ENCODE measurements at regions not wholly inside any gene's neighbourhood (a gene's known extent, or its start where the extent isn't known, plus 50 kb on each side); places are given as distances from the start of the nearest gene placed in this dataset.

- ChIA-PET CTCF (no interaction called here), POLR2A (no interaction called here)
- no TSS peak for BruUV-seq (replicated peaks)
- intact Hi-C loops (cut with micrococcal nuclease; ENCODE audit: unreplicated experiment) = no loop called here
- H3K27ac ChIP-seq (ENCODE audit: low read length) = no peak overlapping the region
- H3K27me3 ChIP-seq (ENCODE audit: control insufficient read depth, insufficient read depth, low read length) = no peaks in the 10 kb centered on the region
- ATAC-seq (no peak), DNase-seq (ENCODE audit: low read depth, low spot score) (no peak)
- in situ Hi-C loops (cut with HindIII; ENCODE audit: low pct_unique_long_range_greater_than_20kb, low sequenced_read_pairs) = no loop called here
- H3K4me3 ChIP-seq (ENCODE audit: low read depth in 2 of 2, low read length in 2 of 2) = no peak overlapping the region
- H3K4me1 ChIP-seq (ENCODE audit: control insufficient read depth, insufficient read depth, low read length) = no peaks in the 10 kb centered on the region
- H3K36me3 ChIP-seq (ENCODE audit: control insufficient read depth, insufficient read depth, low read length) = no peaks in the 10 kb centered on the region
- no peaks in the 10 kb centered on the region for H3K9me3 ChIP-seq (ENCODE audit: control insufficient read depth, insufficient read depth, low read depth, low read length)
- no peak for TF ChIP-seq CTCF (IDR thresholded peaks at IDR 0.05)
- TF ChIP-seq TCF7L2 (IDR thresholded peaks at IDR 0.05; ENCODE audit: low read depth, low read length) = no peak
- TF ChIP-seq, protein P1, sequence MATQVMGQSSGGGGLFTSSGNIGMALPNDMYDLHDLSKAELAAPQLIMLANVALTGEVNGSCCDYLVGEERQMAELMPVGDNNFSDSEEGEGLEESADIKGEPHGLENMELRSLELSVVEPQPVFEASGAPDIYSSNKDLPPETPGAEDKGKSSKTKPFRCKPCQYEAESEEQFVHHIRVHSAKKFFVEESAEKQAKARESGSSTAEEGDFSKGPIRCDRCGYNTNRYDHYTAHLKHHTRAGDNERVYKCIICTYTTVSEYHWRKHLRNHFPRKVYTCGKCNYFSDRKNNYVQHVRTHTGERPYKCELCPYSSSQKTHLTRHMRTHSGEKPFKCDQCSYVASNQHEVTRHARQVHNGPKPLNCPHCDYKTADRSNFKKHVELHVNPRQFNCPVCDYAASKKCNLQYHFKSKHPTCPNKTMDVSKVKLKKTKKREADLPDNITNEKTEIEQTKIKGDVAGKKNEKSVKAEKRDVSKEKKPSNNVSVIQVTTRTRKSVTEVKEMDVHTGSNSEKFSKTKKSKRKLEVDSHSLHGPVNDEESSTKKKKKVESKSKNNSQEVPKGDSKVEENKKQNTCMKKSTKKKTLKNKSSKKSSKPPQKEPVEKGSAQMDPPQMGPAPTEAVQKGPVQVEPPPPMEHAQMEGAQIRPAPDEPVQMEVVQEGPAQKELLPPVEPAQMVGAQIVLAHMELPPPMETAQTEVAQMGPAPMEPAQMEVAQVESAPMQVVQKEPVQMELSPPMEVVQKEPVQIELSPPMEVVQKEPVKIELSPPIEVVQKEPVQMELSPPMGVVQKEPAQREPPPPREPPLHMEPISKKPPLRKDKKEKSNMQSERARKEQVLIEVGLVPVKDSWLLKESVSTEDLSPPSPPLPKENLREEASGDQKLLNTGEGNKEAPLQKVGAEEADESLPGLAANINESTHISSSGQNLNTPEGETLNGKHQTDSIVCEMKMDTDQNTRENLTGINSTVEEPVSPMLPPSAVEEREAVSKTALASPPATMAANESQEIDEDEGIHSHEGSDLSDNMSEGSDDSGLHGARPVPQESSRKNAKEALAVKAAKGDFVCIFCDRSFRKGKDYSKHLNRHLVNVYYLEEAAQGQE (IDR thresholded peaks at IDR 0.05; ENCODE audit: insufficient read depth in 1 of 2, low read depth in 2 of 2, low read length in 1 of 2) = no peak
- TF ChIP-seq POLR2AphosphoS5 (IDR thresholded peaks at IDR 0.05; ENCODE audit: low read depth, low read length) = no peak
Measured at GRCh38 chr4:57832083-57832482, 721.9 kb upstream of the IGFBP7 start.

DNA sequence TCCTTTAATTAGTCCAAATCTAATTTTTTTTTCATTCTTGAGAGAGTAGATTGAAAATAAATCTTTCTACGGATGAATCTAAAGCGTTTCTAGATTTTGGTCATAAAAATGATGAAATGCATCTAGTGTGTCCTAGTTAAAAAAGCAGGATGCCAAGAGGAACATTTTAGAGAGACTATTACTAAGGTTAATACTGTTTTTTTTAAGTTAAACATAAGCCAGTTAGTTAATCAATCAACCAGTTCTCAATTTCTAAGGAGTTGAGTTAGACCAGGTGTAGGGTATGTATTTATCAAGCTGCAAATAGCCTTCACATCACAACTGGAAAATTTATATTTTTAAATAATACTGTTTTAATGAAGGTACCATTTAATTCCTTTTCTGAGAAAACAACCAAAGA, 679.5 kb upstream of the IGFBP7 start:
- DNase-seq (ENCODE audit: low read depth, low spot score) (no peak), ATAC-seq (no peak)
- Histone ChIP-seq H3K4me3 (ENCODE audit: low read depth in 2 of 2, low read length in 2 of 2) (no peak overlapping the region), H3K27ac (ENCODE audit: low read length) (no peak overlapping the region), H3K4me1 (ENCODE audit: control insufficient read depth, insufficient read depth, low read length) (no peaks in the 10 kb centered on the region), H3K36me3 (ENCODE audit: control insufficient read depth, insufficient read depth, low read length) (no peaks in the 10 kb centered on the region), H3K9me3 (ENCODE audit: control insufficient read depth, insufficient read depth, low read depth, low read length) (no peaks in the 10 kb centered on the region), H3K27me3 (ENCODE audit: control insufficient read depth, insufficient read depth, low read length) (no peaks in the 10 kb centered on the region)
- TF ChIP-seq POLR2AphosphoS5 (IDR thresholded peaks at IDR 0.05; ENCODE audit: low read depth, low read length) = no peak
- in situ Hi-C loops (cut with HindIII; ENCODE audit: low pct_unique_long_range_greater_than_20kb, low sequenced_read_pairs) (no loop called here), intact Hi-C loops (cut with micrococcal nuclease; ENCODE audit: unreplicated experiment) (no loop called here)
- POLR2A ChIA-PET = no interaction called here
- CTCF ChIA-PET = no interaction called here
- no TSS peak for BruUV-seq (replicated peaks)

DNA sequence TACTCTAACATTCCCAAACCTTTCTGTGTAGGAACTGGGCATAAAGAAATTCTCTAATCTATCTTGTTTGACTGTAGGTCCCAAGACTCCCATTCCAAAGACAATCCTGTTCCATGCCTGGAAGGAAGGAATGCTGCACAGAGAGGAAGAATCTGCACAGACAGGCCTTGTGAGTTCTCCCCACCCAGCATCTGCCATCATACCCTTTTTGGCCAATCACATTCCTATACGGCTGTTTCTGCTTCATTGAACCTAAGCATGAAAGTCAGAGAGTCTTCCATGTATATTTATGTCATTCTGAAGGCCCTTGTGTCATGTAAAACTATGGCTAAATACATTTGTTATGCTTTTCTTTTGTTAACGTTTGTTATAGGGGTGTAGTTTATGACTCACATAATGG, 667.7 kb upstream of the IGFBP7 start:
- DNase-seq (ENCODE audit: low read depth, low spot score) (no peak), ATAC-seq (no peak)
- H3K9me3 ChIP-seq (ENCODE audit: control insufficient read depth, insufficient read depth, low read depth, low read length) = no peaks in the 10 kb centered on the region
- TF ChIP-seq TCF7L2 (IDR thresholded peaks at IDR 0.05; ENCODE audit: low read depth, low read length) = no peak
- in situ Hi-C loops (cut with HindIII; ENCODE audit: low pct_unique_long_range_greater_than_20kb, low sequenced_read_pairs) = no loop called here
- H3K27me3 ChIP-seq (ENCODE audit: control insufficient read depth, insufficient read depth, low read length) = no peaks in the 10 kb centered on the region
- H3K36me3 ChIP-seq (ENCODE audit: control insufficient read depth, insufficient read depth, low read length) = no peaks in the 10 kb centered on the region
- no peak overlapping the region for H3K27ac ChIP-seq (ENCODE audit: low read length)
- ChIA-PET CTCF (no interaction called here), POLR2A (no interaction called here)
- H3K4me3 ChIP-seq (ENCODE audit: low read depth in 2 of 2, low read length in 2 of 2) = no peak overlapping the region
- no TSS peak for BruUV-seq (replicated peaks)
- intact Hi-C loops (cut with micrococcal nuclease; ENCODE audit: unreplicated experiment) = no loop called here
- no peaks in the 10 kb centered on the region for H3K4me1 ChIP-seq (ENCODE audit: control insufficient read depth, insufficient read depth, low read length)
